ENCODE measurements at regions not wholly inside any gene's neighbourhood (a gene's known extent, or its start where the extent isn't known, plus 50 kb on each side); places are given as distances from the start of the nearest gene placed in this dataset.

DNA sequence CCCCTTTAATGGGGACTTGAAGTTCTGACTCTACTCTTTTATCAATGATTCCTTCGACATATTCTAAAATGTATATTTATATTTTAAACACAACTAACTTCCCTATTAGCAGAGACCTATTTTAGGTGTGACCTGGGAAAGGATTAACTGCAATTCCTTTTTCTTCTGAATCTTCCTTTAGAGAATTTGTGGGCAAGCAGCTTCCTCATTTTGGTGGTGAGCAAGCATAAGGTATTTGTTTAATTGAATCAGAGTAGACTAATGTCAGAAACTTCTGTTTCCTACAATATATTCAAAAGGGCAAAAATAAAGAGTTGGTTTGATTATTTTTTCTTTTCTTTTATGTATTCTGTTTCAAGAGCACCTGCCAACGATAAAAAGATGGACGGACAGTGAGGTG is 237.0 kb downstream of the IKZF2 start:
- TF ChIP-seq, protein P1, sequence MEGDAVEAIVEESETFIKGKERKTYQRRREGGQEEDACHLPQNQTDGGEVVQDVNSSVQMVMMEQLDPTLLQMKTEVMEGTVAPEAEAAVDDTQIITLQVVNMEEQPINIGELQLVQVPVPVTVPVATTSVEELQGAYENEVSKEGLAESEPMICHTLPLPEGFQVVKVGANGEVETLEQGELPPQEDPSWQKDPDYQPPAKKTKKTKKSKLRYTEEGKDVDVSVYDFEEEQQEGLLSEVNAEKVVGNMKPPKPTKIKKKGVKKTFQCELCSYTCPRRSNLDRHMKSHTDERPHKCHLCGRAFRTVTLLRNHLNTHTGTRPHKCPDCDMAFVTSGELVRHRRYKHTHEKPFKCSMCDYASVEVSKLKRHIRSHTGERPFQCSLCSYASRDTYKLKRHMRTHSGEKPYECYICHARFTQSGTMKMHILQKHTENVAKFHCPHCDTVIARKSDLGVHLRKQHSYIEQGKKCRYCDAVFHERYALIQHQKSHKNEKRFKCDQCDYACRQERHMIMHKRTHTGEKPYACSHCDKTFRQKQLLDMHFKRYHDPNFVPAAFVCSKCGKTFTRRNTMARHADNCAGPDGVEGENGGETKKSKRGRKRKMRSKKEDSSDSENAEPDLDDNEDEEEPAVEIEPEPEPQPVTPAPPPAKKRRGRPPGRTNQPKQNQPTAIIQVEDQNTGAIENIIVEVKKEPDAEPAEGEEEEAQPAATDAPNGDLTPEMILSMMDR (IDR thresholded peaks at IDR 0.05) = no peak
- TF ChIP-seq POLR2A (IDR thresholded peaks at IDR 0.05; ENCODE audit: low read depth) (no peak), POLR2AphosphoS5 (IDR thresholded peaks at IDR 0.05) (no peak)
